HCT116 (cell line): ENCODE measurements at regions not wholly inside any gene's neighbourhood (a gene's known extent, or its start where the extent isn't known, plus 50 kb on each side); places are given as distances from the start of the nearest gene placed in this dataset.

ENCODE experiments used
- EZH2phosphoT487 ChIP-seq: fragments of 200-600 bp; IDR thresholded peaks from 2 replicates; pipeline ENCODE4 v1.6.1; 2018; ENCODE audit warnings: antibody characterized with exemption, borderline replicate concordance
- RAD21 ChIP-seq: IDR thresholded peaks from 2 replicates; pipeline ENCODE4 v1.6.1; 2012; ENCODE audit warnings: low read depth, mild to moderate bottlenecking
- TF ChIP-seq, protein P1 (sequence below), 3 experiments: fragments of 200-600 bp in 1 of 3; sonication (generic) in 1 of 3; IDR thresholded peaks in 2 of 3; conservative IDR thresholded peaks in 1 of 3; 2 replicates each; pipeline ENCODE4 v1.5.1; 2012 to 2017; ENCODE audit warnings: low read depth in 2 of 3, low read length in 2 of 3, antibody characterized with exemption in 1 of 3, borderline replicate concordance in 1 of 3, control low read depth in 1 of 3, mild to moderate bottlenecking in 1 of 3, mixed read lengths in 1 of 3, mixed run types in 1 of 3, moderate library complexity in 1 of 3; ENCODE audit not compliant: insufficient read depth in 1 of 3

- no peak for TF ChIP-seq EZH2phosphoT487
- TF ChIP-seq, protein P1, sequence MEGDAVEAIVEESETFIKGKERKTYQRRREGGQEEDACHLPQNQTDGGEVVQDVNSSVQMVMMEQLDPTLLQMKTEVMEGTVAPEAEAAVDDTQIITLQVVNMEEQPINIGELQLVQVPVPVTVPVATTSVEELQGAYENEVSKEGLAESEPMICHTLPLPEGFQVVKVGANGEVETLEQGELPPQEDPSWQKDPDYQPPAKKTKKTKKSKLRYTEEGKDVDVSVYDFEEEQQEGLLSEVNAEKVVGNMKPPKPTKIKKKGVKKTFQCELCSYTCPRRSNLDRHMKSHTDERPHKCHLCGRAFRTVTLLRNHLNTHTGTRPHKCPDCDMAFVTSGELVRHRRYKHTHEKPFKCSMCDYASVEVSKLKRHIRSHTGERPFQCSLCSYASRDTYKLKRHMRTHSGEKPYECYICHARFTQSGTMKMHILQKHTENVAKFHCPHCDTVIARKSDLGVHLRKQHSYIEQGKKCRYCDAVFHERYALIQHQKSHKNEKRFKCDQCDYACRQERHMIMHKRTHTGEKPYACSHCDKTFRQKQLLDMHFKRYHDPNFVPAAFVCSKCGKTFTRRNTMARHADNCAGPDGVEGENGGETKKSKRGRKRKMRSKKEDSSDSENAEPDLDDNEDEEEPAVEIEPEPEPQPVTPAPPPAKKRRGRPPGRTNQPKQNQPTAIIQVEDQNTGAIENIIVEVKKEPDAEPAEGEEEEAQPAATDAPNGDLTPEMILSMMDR (IDR thresholded peaks at IDR 0.05 in 2 of 3, conservative IDR thresholded peaks at IDR 0.05 in 1 of 3; ENCODE audit: borderline replicate concordance in 1 of 3, insufficient read depth in 1 of 3, low read depth in 2 of 3, low read length in 2 of 3): no peak
- TF ChIP-seq RAD21: no peak
These were observed 328.8 kb upstream of the NRG3 start for GRCh38 chr10:81546243-81546642.
